HG03066 (cell line): ENCODE measurements at regions not wholly inside any gene's neighbourhood (a gene's known extent, or its start where the extent isn't known, plus 50 kb on each side); places are given as distances from the start of the nearest gene placed in this dataset.

Experiments used
- ATAC-seq: cut with Tn5 transposase; IDR thresholded peaks from one replicate; pipeline ENCODE4 v1.9.1; 2021; ENCODE audit warnings: low read depth; ENCODE audit not compliant: unreplicated experiment

GRCh38 chr17:72254808-72255449 is 134.1 kb downstream of the SOX9 start:
- ATAC-seq = no peak

GRCh38 chr17:72255481-72255880 is 134.7 kb downstream of the SOX9 start:
- ATAC-seq = no peak

- no peak for ATAC-seq
Measured at GRCh38 chr17:72258711-72259110, 137.9 kb downstream of the SOX9 start.

GRCh38 chr17:72259922-72260321 is 139.1 kb downstream of the SOX9 start:
- ATAC-seq = no peak

GRCh38 chr17:72262766-72263165 is 141.9 kb downstream of the SOX9 start:
- no peak for ATAC-seq

- ATAC-seq = no peak
Measured at GRCh38 chr17:72264682-72265405, 144.0 kb downstream of the SOX9 start.

GRCh38 chr17:72266112-72266775 is 145.4 kb downstream of the SOX9 start:
- ATAC-seq = no peak

GRCh38 chr17:72267601-72268000 is 146.8 kb downstream of the SOX9 start:
- no peak for ATAC-seq

GRCh38 chr17:72268431-72268830 is 147.6 kb downstream of the SOX9 start:
- ATAC-seq = no peak

- no peak for ATAC-seq
Measured at GRCh38 chr17:72270273-72270924, 149.6 kb downstream of the SOX9 start.

GRCh38 chr17:72271603-72272002 is 150.8 kb downstream of the SOX9 start:
- no peak for ATAC-seq

- no peak for ATAC-seq
Measured at GRCh38 chr17:72273289-72274056, 152.7 kb downstream of the SOX9 start.

- no peak for ATAC-seq
Measured at GRCh38 chr17:72274614-72275013, 153.8 kb downstream of the SOX9 start.

GRCh38 chr17:72280881-72281280 is 160.1 kb downstream of the SOX9 start:
- ATAC-seq = no peak

- ATAC-seq = no peak
Measured at GRCh38 chr17:72282439-72283029, 161.7 kb downstream of the SOX9 start.

- ATAC-seq = no peak
Measured at GRCh38 chr17:72284806-72285205, 164.0 kb downstream of the SOX9 start.

GRCh38 chr17:72287586-72287985 is 166.8 kb downstream of the SOX9 start:
- no peak for ATAC-seq

GRCh38 chr17:72294487-72294893 is 173.7 kb downstream of the SOX9 start:
- ATAC-seq = no peak

GRCh38 chr17:72295916-72296315 is 175.1 kb downstream of the SOX9 start:
- no peak for ATAC-seq

GRCh38 chr17:72296456-72296855 is 175.6 kb downstream of the SOX9 start:
- ATAC-seq = no peak
